ENCODE measurements at regions not wholly inside any gene's neighbourhood (a gene's known extent, or its start where the extent isn't known, plus 50 kb on each side); places are given as distances from the start of the nearest gene placed in this dataset.

- no peaks in the 10 kb centered on the region for H3K36me3 ChIP-seq
- no peak overlapping the region for H3K27ac ChIP-seq
- DNase-seq = no peak
- no peaks in the 10 kb centered on the region for H3K27me3 ChIP-seq
- intact Hi-C loops (cut with DNase I) = no loop called here
- H3K9me3 ChIP-seq = no peaks in the 10 kb centered on the region
- peak; percentile 81 for ATAC-seq
- TF ChIP-seq, protein P1, sequence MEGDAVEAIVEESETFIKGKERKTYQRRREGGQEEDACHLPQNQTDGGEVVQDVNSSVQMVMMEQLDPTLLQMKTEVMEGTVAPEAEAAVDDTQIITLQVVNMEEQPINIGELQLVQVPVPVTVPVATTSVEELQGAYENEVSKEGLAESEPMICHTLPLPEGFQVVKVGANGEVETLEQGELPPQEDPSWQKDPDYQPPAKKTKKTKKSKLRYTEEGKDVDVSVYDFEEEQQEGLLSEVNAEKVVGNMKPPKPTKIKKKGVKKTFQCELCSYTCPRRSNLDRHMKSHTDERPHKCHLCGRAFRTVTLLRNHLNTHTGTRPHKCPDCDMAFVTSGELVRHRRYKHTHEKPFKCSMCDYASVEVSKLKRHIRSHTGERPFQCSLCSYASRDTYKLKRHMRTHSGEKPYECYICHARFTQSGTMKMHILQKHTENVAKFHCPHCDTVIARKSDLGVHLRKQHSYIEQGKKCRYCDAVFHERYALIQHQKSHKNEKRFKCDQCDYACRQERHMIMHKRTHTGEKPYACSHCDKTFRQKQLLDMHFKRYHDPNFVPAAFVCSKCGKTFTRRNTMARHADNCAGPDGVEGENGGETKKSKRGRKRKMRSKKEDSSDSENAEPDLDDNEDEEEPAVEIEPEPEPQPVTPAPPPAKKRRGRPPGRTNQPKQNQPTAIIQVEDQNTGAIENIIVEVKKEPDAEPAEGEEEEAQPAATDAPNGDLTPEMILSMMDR (IDR thresholded peaks at IDR 0.05) = no peak
- H3K4me1 ChIP-seq = no peaks in the 10 kb centered on the region
- H3K4me3 ChIP-seq = no peak overlapping the region
These were observed 119.5 kb downstream of the ANXA1 start for GRCh38 chr9:73270967-73271721.

DNA sequence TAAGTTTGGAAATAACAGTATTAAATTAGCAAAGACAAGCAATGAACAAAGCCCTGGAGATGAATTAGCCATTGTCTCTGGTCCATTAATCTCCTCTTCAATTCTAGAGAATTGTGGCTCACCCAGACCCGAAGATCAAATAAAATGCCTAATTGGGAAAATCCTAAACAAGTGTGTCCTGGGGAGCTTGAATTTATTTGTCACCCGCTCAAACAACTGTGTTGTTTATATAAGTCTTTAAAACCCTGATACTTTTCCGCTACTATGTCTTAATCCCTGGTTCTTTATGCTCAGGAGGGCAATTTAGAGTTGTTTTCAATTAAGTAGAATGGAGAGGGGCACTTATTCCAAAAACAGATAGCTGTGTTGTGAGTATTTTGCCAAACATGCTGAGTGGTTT lies 128.4 kb downstream of the ANXA1 start:
- Histone ChIP-seq H3K4me3 (no peak overlapping the region), H3K36me3 (no peaks in the 10 kb centered on the region), H3K9me3 (no peaks in the 10 kb centered on the region), H3K4me1 (no peaks in the 10 kb centered on the region), H3K27me3 (no peaks in the 10 kb centered on the region), H3K27ac (no peak overlapping the region)
- intact Hi-C loops (cut with DNase I) = no loop called here
- TF ChIP-seq, protein P1 (IDR thresholded peaks at IDR 0.05) = no peak
- ATAC-seq (no peak), DNase-seq (no peak)

GRCh38 chr9:73284377-73284776 lies 132.7 kb downstream of the ANXA1 start:
- Histone ChIP-seq H3K27me3 (no peaks in the 10 kb centered on the region), H3K9me3 (no peaks in the 10 kb centered on the region), H3K4me3 (no peak overlapping the region), H3K27ac (no peak overlapping the region), H3K36me3 (no peaks in the 10 kb centered on the region), H3K4me1 (no peaks in the 10 kb centered on the region)
- no peak for ATAC-seq
- DNase-seq = no peak
- TF ChIP-seq, protein P1 (IDR thresholded peaks at IDR 0.05) = no peak
- intact Hi-C loops (cut with DNase I) = no loop called here

GRCh38 chr9:73294336-73294735 lies 142.7 kb downstream of the ANXA1 start:
- Histone ChIP-seq H3K27me3 (no peaks in the 10 kb centered on the region), H3K4me3 (no peak overlapping the region), H3K9me3 (no peaks in the 10 kb centered on the region), H3K4me1 (no peaks in the 10 kb centered on the region), H3K36me3 (no peaks in the 10 kb centered on the region), H3K27ac (no peak overlapping the region)
- TF ChIP-seq, protein P1 (IDR thresholded peaks at IDR 0.05) = no peak
- intact Hi-C loops (cut with DNase I) = no loop called here
- DNase-seq = no peak
- no peak for ATAC-seq

DNA sequence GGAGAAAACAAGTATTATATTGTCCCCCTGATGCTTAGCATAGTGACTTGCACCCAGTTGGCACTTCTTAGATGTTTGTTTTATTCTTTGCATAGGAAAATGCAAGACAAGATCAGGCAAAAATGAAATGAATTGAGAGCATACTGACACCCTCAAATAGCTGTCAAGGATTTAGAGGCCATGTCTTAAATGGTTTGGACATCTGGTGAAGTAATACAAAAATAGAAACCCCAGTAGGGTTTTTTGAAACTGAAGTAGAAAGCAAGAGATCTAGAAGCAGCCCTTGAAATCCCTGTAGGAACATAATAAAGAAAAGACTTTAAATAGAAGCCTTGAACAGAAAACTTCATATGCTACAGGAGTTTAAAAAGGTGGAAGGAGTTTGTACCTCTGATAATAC lies 174.3 kb downstream of the ANXA1 start:
- TF ChIP-seq, protein P1 (IDR thresholded peaks at IDR 0.05) = no peak
- ATAC-seq = no peak
- intact Hi-C loops (cut with DNase I) = no loop called here

More for the DNA sequence above, 174.3 kb downstream of the ANXA1 start:
- Histone ChIP-seq H3K4me1 (no peaks in the 10 kb centered on the region), H3K27ac (no peak overlapping the region), H3K4me3 (no peak overlapping the region), H3K36me3 (no peaks in the 10 kb centered on the region), H3K27me3 (no peaks in the 10 kb centered on the region), H3K9me3 (no peaks in the 10 kb centered on the region)
- DNase-seq = no peak
